HEK293 (cell line): ENCODE measurements at regions not wholly inside any gene's neighbourhood (a gene's known extent, or its start where the extent isn't known, plus 50 kb on each side); places are given as distances from the start of the nearest gene placed in this dataset.

Experiments used
- CTCF ChIA-PET: fragments of 350-600 bp; formaldehyde crosslinking; extraction: SDS; loops from one replicate; lab custom pipeline; 2021; ENCODE audit warnings: antibody characterized with exemption; lab: Yijun Ruan, JAX
- POLR2A ChIA-PET: fragments of 300-600 bp; formaldehyde crosslinking; extraction: SDS; loops from one replicate; lab custom pipeline; 2020; ENCODE audit warnings: antibody characterized with exemption, inconsistent platforms; lab: Yijun Ruan, JAX
- H3K27ac ChIP-seq: fragments of 200-500 bp; sonication (Bioruptor generic); 2 replicates; pipeline ENCODE4 v1.5.1; 2014; ENCODE audit warnings: low read depth, low read length, control low read depth, inconsistent platforms; ENCODE audit errors: extremely low read depth
- H3K36me3 ChIP-seq, 2 experiments: fragments of 200-500 bp in 1 of 2; sonication (Bioruptor generic) in 1 of 2; 1 replicate in 1 of 2; 2 replicates in 1 of 2; pipeline ENCODE4 v1.5.1; 2014 to 2017; ENCODE audit warnings: inconsistent platforms in 2 of 2, low read length in 2 of 2; ENCODE audit not compliant: control insufficient read depth in 2 of 2, insufficient read depth in 1 of 2
- H3K4me1 ChIP-seq: fragments of 200-500 bp; sonication (Bioruptor generic); 2 replicates; pipeline ENCODE4 v1.5.1; 2014; ENCODE audit warnings: mild to moderate bottlenecking, low read length, inconsistent platforms; ENCODE audit not compliant: control insufficient read depth, insufficient read depth
- H3K4me3 ChIP-seq: 2 replicates; pipeline ENCODE4 v1.5.1; 2011; ENCODE audit warnings: low read depth, mild to moderate bottlenecking, control low read depth, low read length, moderate library complexity
- H3K9me3 ChIP-seq: fragments of 200-500 bp; sonication (Bioruptor generic); 2 replicates; pipeline ENCODE4 v1.5.1; 2014; ENCODE audit warnings: low read depth, low read length, inconsistent platforms; ENCODE audit not compliant: control insufficient read depth, insufficient read depth
- BCL6B ChIP-seq: fragments of 450-650 bp; formaldehyde crosslinking; IDR thresholded peaks from 2 replicates; pipeline ENCODE4 v1.5.1; 2017; ENCODE audit warnings: missing biosample characterization, missing genetic modification characterization
- GLIS2 ChIP-seq: fragments of 450-650 bp; formaldehyde crosslinking; IDR thresholded peaks from 2 replicates; pipeline ENCODE4 v1.5.1; 2016; ENCODE audit warnings: missing biosample characterization, missing genetic modification characterization
- HIC1 ChIP-seq: fragments of 450-650 bp; formaldehyde crosslinking; IDR thresholded peaks from 2 replicates; pipeline ENCODE4 v1.5.1; 2016; ENCODE audit warnings: missing biosample characterization, missing genetic modification characterization
- INSM2 ChIP-seq: fragments of 450-650 bp; formaldehyde crosslinking; IDR thresholded peaks from 2 replicates; pipeline ENCODE4 v1.5.1; 2016; ENCODE audit warnings: missing biosample characterization, missing genetic modification characterization
- MZF1 ChIP-seq: fragments of 450-650 bp; formaldehyde crosslinking; IDR thresholded peaks from 2 replicates; pipeline ENCODE4 v1.5.1; 2017; ENCODE audit warnings: missing biosample characterization, missing genetic modification characterization, borderline replicate concordance
- PATZ1 ChIP-seq: fragments of 450-650 bp; formaldehyde crosslinking; IDR thresholded peaks from 2 replicates; pipeline ENCODE4 v1.5.1; 2016; ENCODE audit warnings: missing biosample characterization, missing genetic modification characterization
- PRDM1 ChIP-seq: fragments of 450-650 bp; formaldehyde crosslinking; IDR thresholded peaks from 2 replicates; pipeline ENCODE4; 2016; ENCODE audit warnings: missing biosample characterization, missing genetic modification characterization
- SCRT1 ChIP-seq: fragments of 450-650 bp; formaldehyde crosslinking; IDR thresholded peaks from 2 replicates; pipeline ENCODE4 v1.5.1; 2016; ENCODE audit warnings: missing biosample characterization, missing genetic modification characterization, borderline replicate concordance
- SP7 ChIP-seq: fragments of 450-650 bp; formaldehyde crosslinking; IDR thresholded peaks from 2 replicates; pipeline ENCODE4 v1.5.1; 2016; ENCODE audit warnings: missing biosample characterization, missing genetic modification characterization
- ZBTB11 ChIP-seq: fragments of 450-650 bp; formaldehyde crosslinking; conservative IDR thresholded peaks from 2 replicates; pipeline ENCODE4 v1.5.1; 2016; ENCODE audit warnings: low read depth, missing biosample characterization, missing genetic modification characterization
- ZFHX2 ChIP-seq: fragments of 450-650 bp; formaldehyde crosslinking; conservative IDR thresholded peaks from 2 replicates; pipeline ENCODE4 v1.5.1; 2016; ENCODE audit warnings: missing biosample characterization, missing genetic modification characterization
- ZFP69B ChIP-seq: fragments of 450-650 bp; formaldehyde crosslinking; IDR thresholded peaks from 2 replicates; pipeline ENCODE4 v1.5.1; 2016; ENCODE audit warnings: missing biosample characterization, missing genetic modification characterization
- ZNF121 ChIP-seq: fragments of 450-650 bp; formaldehyde crosslinking; IDR thresholded peaks from 2 replicates; pipeline ENCODE4 v1.5.1; 2016; ENCODE audit warnings: missing biosample characterization, missing genetic modification characterization
- ZNF16 ChIP-seq: fragments of 450-650 bp; formaldehyde crosslinking; IDR thresholded peaks from 2 replicates; pipeline ENCODE4 v1.5.1; 2016; ENCODE audit warnings: low read depth, missing biosample characterization, missing genetic modification characterization
- ZNF175 ChIP-seq: fragments of 450-650 bp; formaldehyde crosslinking; IDR thresholded peaks from 2 replicates; pipeline ENCODE4 v1.5.1; 2016; ENCODE audit warnings: missing biosample characterization, missing genetic modification characterization
- ZNF223 ChIP-seq: fragments of 450-650 bp; formaldehyde crosslinking; IDR thresholded peaks from 2 replicates; pipeline ENCODE4 v1.5.1; 2016; ENCODE audit warnings: missing biosample characterization, missing genetic modification characterization
- ZNF292 ChIP-seq: fragments of 450-650 bp; formaldehyde crosslinking; IDR thresholded peaks from 2 replicates; pipeline ENCODE4 v1.5.1; 2016; ENCODE audit warnings: low read depth, missing biosample characterization, missing genetic modification characterization, borderline replicate concordance
- ZNF404 ChIP-seq: fragments of 450-650 bp; formaldehyde crosslinking; IDR thresholded peaks from 2 replicates; pipeline ENCODE4 v1.5.1; 2017; ENCODE audit warnings: missing biosample characterization, missing genetic modification characterization
- ZNF488 ChIP-seq: fragments of 450-650 bp; formaldehyde crosslinking; IDR thresholded peaks from 2 replicates; pipeline ENCODE4 v1.5.1; 2016; ENCODE audit warnings: missing biosample characterization, missing genetic modification characterization
- ZNF529 ChIP-seq: fragments of 450-650 bp; formaldehyde crosslinking; IDR thresholded peaks from 2 replicates; pipeline ENCODE4 v1.5.1; 2017; ENCODE audit warnings: missing genetic modification characterization, missing biosample characterization; ENCODE audit not compliant: insufficient replicate concordance
- ZNF610 ChIP-seq: fragments of 450-650 bp; formaldehyde crosslinking; IDR thresholded peaks from 2 replicates; pipeline ENCODE4 v1.5.1; 2016; ENCODE audit warnings: missing biosample characterization, missing genetic modification characterization, borderline replicate concordance
- ZNF654 ChIP-seq: fragments of 450-650 bp; formaldehyde crosslinking; IDR thresholded peaks from 2 replicates; pipeline ENCODE4 v1.5.1; 2016; ENCODE audit warnings: low read depth, missing biosample characterization, missing genetic modification characterization
- ZNF664 ChIP-seq: fragments of 450-650 bp; formaldehyde crosslinking; IDR thresholded peaks from 2 replicates; pipeline ENCODE4 v1.5.1; 2016; ENCODE audit warnings: missing biosample characterization, missing genetic modification characterization
- ZNF777 ChIP-seq: fragments of 450-650 bp; formaldehyde crosslinking; IDR thresholded peaks from 2 replicates; pipeline ENCODE4 v1.5.1; 2017; ENCODE audit warnings: missing biosample characterization, missing genetic modification characterization, borderline replicate concordance
- ZNF792 ChIP-seq: fragments of 450-650 bp; formaldehyde crosslinking; IDR thresholded peaks from 2 replicates; pipeline ENCODE4 v1.5.1; 2016; ENCODE audit warnings: missing biosample characterization, missing genetic modification characterization

GRCh38 chr2:150107170-150107569, 380.3 kb downstream of the RND3 start:
- Histone ChIP-seq H3K27ac (no peak overlapping the region), H3K4me3 (no peak overlapping the region), H3K36me3 (no peaks in the 10 kb centered on the region), H3K9me3 (no peaks in the 10 kb centered on the region), H3K4me1 (no peaks in the 10 kb centered on the region)
- ChIA-PET CTCF (interaction anchor here (1.1 kb wide), 1 partner anchor 14 kb away, joined by 3 read pairs; no protein-coding TSS in a partner anchor), POLR2A (no interaction called here)
- TF ChIP-seq ZNF121 (tag by site-specific recombination), result no peak
- TF ChIP-seq ZFHX2 (tag by site-specific recombination), result no peak
- no peak for TF ChIP-seq ZBTB11 (tag by site-specific recombination)
- TF ChIP-seq ZNF664 (tag by site-specific recombination), result no peak
- no peak for TF ChIP-seq PATZ1
- no peak for TF ChIP-seq SP7 (tag by site-specific recombination)
- no peak for TF ChIP-seq ZNF610 (tag by site-specific recombination)
- no peak for TF ChIP-seq ZNF292 (tag by site-specific recombination)
- TF ChIP-seq GLIS2 (tag by site-specific recombination), result no peak
- TF ChIP-seq ZNF654 (tag by site-specific recombination), result no peak
- TF ChIP-seq MZF1, result no peak
- TF ChIP-seq ZNF175, result no peak
- no peak for TF ChIP-seq BCL6B (tag by site-specific recombination)

- CTCF ChIA-PET, result interaction anchor here (0.7 kb wide), 1 partner anchor 1006 kb away, joined by 5 read pairs; no protein-coding TSS in a partner anchor
- Histone ChIP-seq H3K4me1 (no peaks in the 10 kb centered on the region), H3K36me3 (no peaks in the 10 kb centered on the region), H3K9me3 (no peaks in the 10 kb centered on the region), H3K27ac (no peak overlapping the region), H3K4me3 (no peak overlapping the region)
- POLR2A ChIA-PET, result no interaction called here
- TF ChIP-seq INSM2 (tag by site-specific recombination) (no peak), ZNF792 (no peak), ZNF404 (no peak), SCRT1 (tag by site-specific recombination) (no peak), HIC1 (tag by site-specific recombination) (no peak), PRDM1 (tag by site-specific recombination) (no peak), ZNF777 (tag by site-specific recombination) (no peak), ZNF529 (no peak), ZNF488 (tag by site-specific recombination) (no peak), ZFP69B (tag by site-specific recombination) (no peak), ZNF16 (tag by site-specific recombination) (no peak), ZNF223 (tag by site-specific recombination) (no peak)
Measured at GRCh38 chr2:150101947-150102346, 385.5 kb downstream of the RND3 start.
